ENCODE measurements at regions not wholly inside any gene's neighbourhood (a gene's known extent, or its start where the extent isn't known, plus 50 kb on each side); places are given as distances from the start of the nearest gene placed in this dataset.
"Not testable (repeated sequence)": the region's sequence is repeated elsewhere in the genome, so short reads cannot be mapped to it uniquely, and the experiment has no call there.

DNA sequence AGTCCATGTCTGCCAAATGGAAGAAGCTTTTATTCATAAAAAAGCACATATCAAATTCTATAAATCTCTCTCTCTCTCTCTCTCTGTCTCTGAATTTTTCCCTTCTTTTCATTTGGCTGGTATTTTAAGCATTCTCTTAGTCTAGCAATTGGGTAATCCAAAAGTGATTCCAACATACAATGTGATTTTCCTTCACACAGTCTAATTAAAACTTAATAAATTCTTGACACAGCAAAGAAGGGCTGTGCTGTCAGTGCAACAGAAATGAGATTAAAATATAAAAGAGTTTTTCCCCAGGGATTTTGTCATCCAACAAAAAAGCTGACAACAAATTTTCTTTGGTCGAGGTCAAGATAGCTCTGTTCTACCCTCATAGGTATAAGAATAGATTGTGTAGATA is 216.9 kb downstream of the CENPC start:
- DNase-seq, result no peak

DNA sequence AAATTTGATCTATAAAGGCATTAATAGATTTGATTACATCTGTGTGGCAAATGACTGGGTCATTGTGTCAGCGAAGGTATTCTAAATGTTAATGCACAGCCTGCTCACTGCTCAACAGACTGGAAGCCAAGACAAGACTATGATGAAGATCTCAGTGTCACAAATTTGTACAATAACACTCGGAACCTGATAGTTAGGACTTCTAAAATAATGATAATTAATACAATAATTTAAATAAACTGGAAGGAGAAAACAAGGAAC is 217.4 kb downstream of the CENPC start:
- no peak for DNase-seq

DNA sequence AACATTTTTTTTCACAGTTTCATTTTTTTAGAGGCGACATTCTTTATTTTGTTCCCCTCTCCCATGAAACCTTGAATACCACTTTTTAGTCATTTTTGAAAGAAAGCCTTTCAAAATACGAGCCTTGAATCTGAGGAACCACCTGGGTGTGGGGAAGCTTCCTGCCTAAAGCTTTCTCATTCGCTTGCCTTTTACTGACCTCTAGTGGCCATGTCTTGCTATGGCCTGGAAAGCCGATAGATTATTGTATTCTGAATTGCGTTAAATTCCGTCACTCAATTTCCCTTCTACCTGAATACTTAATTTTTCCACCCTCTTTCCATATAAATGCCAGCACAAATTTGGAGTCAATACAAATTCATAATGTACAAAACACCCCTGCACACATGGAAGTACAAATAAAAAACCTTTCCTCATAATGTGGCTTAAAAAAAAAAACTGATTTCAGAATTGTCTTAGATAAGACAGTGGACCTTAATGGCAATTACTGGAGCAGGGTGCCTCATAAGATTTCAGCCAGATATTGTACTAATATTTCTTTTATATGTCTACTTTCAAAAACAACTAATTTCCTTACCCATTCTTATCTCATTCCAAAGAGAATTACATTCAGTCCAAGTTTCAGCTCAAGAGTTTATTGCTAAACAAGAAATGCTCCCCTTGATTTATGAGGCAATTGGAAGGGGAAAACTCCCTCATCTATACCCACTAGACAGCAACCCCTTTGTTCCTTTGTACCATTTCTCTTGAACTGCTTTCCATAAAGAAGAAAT is 217.9 kb downstream of the CENPC start:
- DNase-seq, result no peak

- no peak for DNase-seq
Observed at GRCh38 chr4:67325791-67326190, 219.5 kb downstream of the CENPC start.

DNA sequence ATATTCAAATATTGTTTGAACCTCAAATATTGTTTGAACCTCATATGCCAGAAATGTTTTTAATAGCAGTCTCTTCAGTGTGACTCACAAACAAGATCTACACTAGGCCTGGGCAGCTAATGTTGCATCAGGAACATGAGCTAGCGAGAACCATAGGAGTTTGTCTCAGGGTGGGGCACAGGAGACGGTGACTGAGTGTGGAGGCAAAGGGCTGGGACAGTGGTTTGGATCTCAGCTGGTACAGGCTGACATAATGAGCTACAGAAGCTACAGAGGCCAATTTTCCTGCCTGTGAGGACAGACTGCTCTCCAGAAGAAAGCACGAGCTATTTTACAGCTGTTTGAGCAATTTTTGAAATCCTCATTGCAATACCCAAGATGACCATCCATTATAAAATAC is 224.7 kb downstream of the CENPC start:
- no peak for DNase-seq

- DNase-seq, result not testable (repeated sequence)
Observed at GRCh38 chr4:67319607-67320006, 225.7 kb downstream of the CENPC start.

- DNase-seq, result not testable (repeated sequence)
Observed at GRCh38 chr4:67300497-67301185, 244.7 kb downstream of the CENPC start.

GRCh38 chr4:67292636-67293035 is 252.7 kb downstream of the CENPC start:
- no peak for DNase-seq

GRCh38 chr4:67292045-67292444 is 253.3 kb downstream of the CENPC start:
- DNase-seq, result no peak

- no peak for DNase-seq
Observed at GRCh38 chr4:67291644-67292043, 253.7 kb downstream of the CENPC start.

GRCh38 chr4:67288964-67289363 is 256.3 kb downstream of the CENPC start:
- no peak for DNase-seq

GRCh38 chr4:67286724-67287123 is 258.6 kb downstream of the CENPC start:
- DNase-seq, result no peak

- no peak for DNase-seq
Observed at GRCh38 chr4:67282749-67283148, 262.6 kb downstream of the CENPC start.

DNA sequence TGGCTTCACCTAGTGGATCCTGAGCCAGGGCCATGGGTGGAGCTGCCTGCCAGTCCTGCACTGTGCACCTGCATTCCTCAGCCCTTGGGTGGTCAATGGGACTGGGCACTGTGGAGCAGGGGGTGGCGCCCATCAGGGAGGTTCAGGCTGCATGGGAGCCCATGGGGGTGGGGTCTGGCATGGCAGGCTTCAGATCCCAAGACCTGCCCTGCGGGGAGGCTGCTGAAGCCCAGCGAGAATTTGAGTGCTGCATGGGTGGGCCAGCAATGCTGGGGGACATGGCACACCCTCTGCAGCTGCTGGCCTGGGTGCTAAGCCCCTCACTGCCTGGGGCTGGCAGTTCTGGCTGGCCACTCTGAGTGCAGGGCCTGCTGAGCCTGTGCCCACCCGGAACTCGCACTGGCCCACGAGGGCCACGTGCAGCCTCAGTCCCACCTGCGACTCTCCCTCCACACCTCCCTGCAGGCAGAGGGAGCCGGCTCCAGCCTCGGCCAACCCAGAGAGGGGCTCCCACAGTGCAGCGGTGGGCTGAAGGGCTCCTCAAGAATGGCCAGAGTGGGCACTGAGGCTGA is 270.0 kb downstream of the CENPC start:
- no peak for DNase-seq

GRCh38 chr4:67274671-67275070 is 270.6 kb downstream of the CENPC start:
- DNase-seq, result not testable (repeated sequence)

- DNase-seq, result no peak
Observed at GRCh38 chr4:67273666-67274065, 271.6 kb downstream of the CENPC start.

- DNase-seq, result no peak
Observed at GRCh38 chr4:67261971-67262370, 283.3 kb downstream of the CENPC start.

- DNase-seq, result no peak
Observed at GRCh38 chr4:67256388-67257043, 288.8 kb downstream of the CENPC start.

DNA sequence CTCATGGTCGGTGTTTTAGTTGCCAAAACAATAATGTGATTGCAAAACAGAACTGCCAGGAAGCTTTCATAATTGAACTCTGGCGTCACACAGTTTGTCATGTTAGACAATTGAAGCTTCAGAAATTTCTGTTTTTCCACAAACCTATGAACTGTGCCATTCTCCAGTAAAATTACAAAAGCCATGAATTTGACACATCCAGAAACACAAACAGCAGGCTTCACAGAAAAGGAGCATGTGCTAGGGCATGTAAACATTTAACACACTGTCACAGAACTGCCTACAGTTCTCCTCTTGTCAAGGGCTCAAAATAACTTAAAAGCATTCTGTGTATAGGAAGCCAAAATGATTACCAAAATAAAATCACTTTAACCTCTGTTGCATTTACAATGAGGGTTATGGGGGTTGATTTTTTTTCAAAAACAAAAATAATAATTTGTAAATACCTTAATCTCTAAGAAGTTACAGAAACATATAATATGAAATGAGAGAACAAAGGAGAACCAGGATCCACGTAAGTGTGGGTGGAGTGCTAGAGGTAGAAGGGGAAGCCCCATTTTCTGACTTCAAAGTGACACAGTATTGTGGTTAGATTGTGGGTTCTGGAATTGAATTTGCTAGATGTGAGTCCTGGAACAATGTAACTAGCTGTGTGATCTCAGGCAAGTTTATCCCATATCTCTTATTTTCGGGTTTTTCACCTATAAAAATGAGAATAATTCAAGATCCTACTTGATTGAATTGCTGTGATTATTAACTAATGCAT is 295.0 kb downstream of the CENPC start:
- DNase-seq, result no peak

- no peak for DNase-seq
Observed at GRCh38 chr4:67236788-67237187, 308.5 kb downstream of the CENPC start.

DNA sequence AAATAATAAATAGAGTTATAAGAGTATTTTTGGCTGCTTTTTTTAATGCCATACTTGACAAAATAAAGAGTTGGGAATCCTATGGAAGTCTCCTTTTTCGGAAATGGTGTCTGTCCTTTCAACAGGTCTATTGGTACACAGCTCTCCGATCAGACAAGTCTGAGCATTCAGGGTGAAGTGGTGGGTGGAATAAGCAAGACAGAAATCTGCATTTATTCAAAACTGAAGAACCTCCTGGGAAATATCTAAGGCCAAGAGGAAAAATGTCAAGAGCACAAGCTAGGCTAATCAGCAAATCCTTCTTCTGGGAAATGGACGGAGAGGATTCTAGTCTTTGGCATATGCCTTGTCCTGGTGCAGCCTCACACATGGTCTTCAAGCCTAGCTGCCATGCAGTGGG is 309.0 kb downstream of the CENPC start:
- DNase-seq, result no peak

- DNase-seq, result no peak
Observed at GRCh38 chr4:67234296-67234695, 311.0 kb downstream of the CENPC start.

GRCh38 chr4:67229148-67229547 is 316.2 kb downstream of the CENPC start:
- no peak for DNase-seq
